Transverse colon (tissue), 4 donors: ENCODE measurements at regions not wholly inside any gene's neighbourhood (a gene's known extent, or its start where the extent isn't known, plus 50 kb on each side); places are given as distances from the start of the nearest gene placed in this dataset.

Source experiments
- DNase-seq: peaks from one replicate; pipeline ENCODE4 v3.0.0-alpha.2; 2019
- H3K27ac ChIP-seq, 4 donors: fragments of 200-600 bp; sonication (generic); 2 replicates each; pipeline ENCODE4 v1.5.1; 2016 to 2018; ENCODE audit warnings: inconsistent platforms in 4 of 4
- H3K27me3 ChIP-seq: fragments of 200-600 bp; sonication (generic); 2 replicates; pipeline ENCODE4 v1.5.1; 2017; ENCODE audit warnings: inconsistent platforms
- H3K36me3 ChIP-seq, 4 donors: fragments of 200-600 bp; sonication (generic); 2 replicates each; pipeline ENCODE4 v1.5.1; 2017 to 2019; ENCODE audit warnings: inconsistent platforms in 4 of 4
- H3K4me1 ChIP-seq, 4 donors: fragments of 200-600 bp; sonication (generic); 2 replicates each; pipeline ENCODE4 v1.5.1; 2017 to 2020; ENCODE audit warnings: inconsistent platforms in 4 of 4
- H3K4me3 ChIP-seq, 4 donors: fragments of 200-600 bp; sonication (generic); 1 replicate in 1 of 4; 2 replicates in 3 of 4; pipeline versions ENCODE4 v1.5.1 to v1.6.1; 2017 to 2019; ENCODE audit warnings: inconsistent platforms in 4 of 4
- H3K9me3 ChIP-seq, 2 donors: fragments of 200-600 bp; sonication (generic); 2 replicates each; pipeline ENCODE4 v1.5.1; 2017 to 2019; ENCODE audit warnings: inconsistent platforms in 2 of 2
- EP300 ChIP-seq: sonication (generic); formaldehyde crosslinking; IDR thresholded peaks from one replicate; pipeline ENCODE4 v1.6.1; 2017; ENCODE audit warnings: antibody characterized with exemption, low read depth
- POLR2A ChIP-seq: fragments of 450-650 bp; IDR thresholded peaks from one replicate; pipeline ENCODE4 v1.6.1; 2016; ENCODE audit warnings: antibody characterized with exemption, mild to moderate bottlenecking, moderate library complexity
- POLR2AphosphoS5 ChIP-seq, 3 donors: sonication (generic); formaldehyde crosslinking; IDR thresholded peaks; one replicate each; pipeline ENCODE4 v1.6.1; 2016; ENCODE audit warnings: antibody characterized with exemption in 3 of 3
- WGBS, 2 donors: methylation state at CpG; one replicate each; pipeline ENCODE4 v1.1.5; 2018; ENCODE audit warnings: low coverage in 1 of 2; 5-methylcytosine and 5-hydroxymethylcytosine counted together
- in situ Hi-C, 4 donors: fragments of 200-750 bp; cut with MboI; loops; one replicate each; pipeline versions ENCODE4 v1.15.0 to v1.15.1; 2017; ENCODE audit warnings: low sequenced_read_pairs in 3 of 4, low pct_ligation_motif_present in 1 of 4, low pct_unique_long_range_greater_than_20kb in 1 of 4
- intact Hi-C: fragments of 100-400 bp; cut with DNase I; formaldehyde crosslinking; loops from one replicate; pipeline ENCODE4 v1.15.1; 2023; ENCODE audit warnings: low total_unique reads
- TF ChIP-seq, protein P1 (sequence below), 5 experiments: fragments of 200-600 bp in 3 of 5; fragments of 450-650 bp in 2 of 5; sonication (generic) in 3 of 5; IDR thresholded peaks; 1 replicate in 2 of 5; 2 replicates in 3 of 5; pipeline ENCODE4 v1.5.1; 2016 to 2017; ENCODE audit warnings: antibody characterized with exemption in 5 of 5, inconsistent platforms in 3 of 5, mild to moderate bottlenecking in 2 of 5, moderate library complexity in 1 of 5

GRCh38 chr5:155087036-155087435 is 73.5 kb downstream of the KIF4B start:
- no peaks in the 10 kb centered on the region for H3K27me3 ChIP-seq
- 87% methylated on average over 4 of the region's 4 CpGs; no CpG with 5 or more reads in 1 of the 2 donors for WGBS, 2 donors
- H3K4me3 ChIP-seq: no peak overlapping the region
- DNase-seq: no peak
- no peaks in the 10 kb centered on the region for H3K36me3 ChIP-seq
- no peak overlapping the region for H3K27ac ChIP-seq
- intact Hi-C loops: no loop called here
- TF ChIP-seq EP300 (no peak), POLR2AphosphoS5 (IDR thresholded peaks at IDR 0.05) (no peak), POLR2A (no peak)
- TF ChIP-seq, protein P1, sequence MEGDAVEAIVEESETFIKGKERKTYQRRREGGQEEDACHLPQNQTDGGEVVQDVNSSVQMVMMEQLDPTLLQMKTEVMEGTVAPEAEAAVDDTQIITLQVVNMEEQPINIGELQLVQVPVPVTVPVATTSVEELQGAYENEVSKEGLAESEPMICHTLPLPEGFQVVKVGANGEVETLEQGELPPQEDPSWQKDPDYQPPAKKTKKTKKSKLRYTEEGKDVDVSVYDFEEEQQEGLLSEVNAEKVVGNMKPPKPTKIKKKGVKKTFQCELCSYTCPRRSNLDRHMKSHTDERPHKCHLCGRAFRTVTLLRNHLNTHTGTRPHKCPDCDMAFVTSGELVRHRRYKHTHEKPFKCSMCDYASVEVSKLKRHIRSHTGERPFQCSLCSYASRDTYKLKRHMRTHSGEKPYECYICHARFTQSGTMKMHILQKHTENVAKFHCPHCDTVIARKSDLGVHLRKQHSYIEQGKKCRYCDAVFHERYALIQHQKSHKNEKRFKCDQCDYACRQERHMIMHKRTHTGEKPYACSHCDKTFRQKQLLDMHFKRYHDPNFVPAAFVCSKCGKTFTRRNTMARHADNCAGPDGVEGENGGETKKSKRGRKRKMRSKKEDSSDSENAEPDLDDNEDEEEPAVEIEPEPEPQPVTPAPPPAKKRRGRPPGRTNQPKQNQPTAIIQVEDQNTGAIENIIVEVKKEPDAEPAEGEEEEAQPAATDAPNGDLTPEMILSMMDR (IDR thresholded peaks at IDR 0.05): no peak
- H3K4me1 ChIP-seq: peaks cover 0 to 2% (median 0%) of the 10 kb centered on the region in 4 donors
- in situ Hi-C loops: no loop called here
- no peaks in the 10 kb centered on the region for H3K9me3 ChIP-seq

DNA sequence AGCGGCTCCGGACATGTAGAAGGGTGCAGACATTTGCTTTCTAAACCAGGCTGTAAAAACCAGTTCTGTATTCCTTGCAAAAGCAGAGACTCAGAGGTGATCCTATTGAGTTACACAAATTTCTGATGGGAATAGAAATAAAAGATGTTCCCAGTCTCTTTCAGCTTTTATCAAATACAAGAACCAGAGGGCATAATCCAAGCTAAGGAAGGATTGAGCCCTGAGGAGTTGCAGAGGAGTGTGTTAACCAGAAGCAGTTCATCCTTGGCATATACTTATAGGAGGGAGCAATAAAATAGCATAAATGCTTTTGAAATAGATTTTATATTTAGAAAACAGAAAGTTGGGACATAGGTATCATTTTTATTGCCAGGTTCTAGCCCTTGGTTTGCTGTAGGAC is 75.3 kb downstream of the KIF4B start:
- no peaks in the 10 kb centered on the region for H3K36me3 ChIP-seq
- intact Hi-C loops (no loop called here), in situ Hi-C loops (no loop called here)
- H3K27ac ChIP-seq: no peak overlapping the region
- WGBS, 2 donors: 88 to 100% methylated on average over 2 of the region's 2 CpGs
- no peaks in the 10 kb centered on the region for H3K9me3 ChIP-seq
- no peaks in the 10 kb centered on the region for H3K27me3 ChIP-seq
- no peak overlapping the region for H3K4me3 ChIP-seq
- H3K4me1 ChIP-seq: peaks cover 0 to 2% (median 0%) of the 10 kb centered on the region in 4 donors
- TF ChIP-seq EP300: no peak
- TF ChIP-seq, protein P1 (IDR thresholded peaks at IDR 0.05): no peak
- no peak for TF ChIP-seq POLR2A
- TF ChIP-seq POLR2AphosphoS5 (IDR thresholded peaks at IDR 0.05): no peak
- DNase-seq: no peak

GRCh38 chr5:155089643-155090042 is 76.1 kb downstream of the KIF4B start:
- TF ChIP-seq POLR2A: no peak
- TF ChIP-seq, protein P1 (IDR thresholded peaks at IDR 0.05): no peak
- TF ChIP-seq POLR2AphosphoS5 (IDR thresholded peaks at IDR 0.05): no peak
- TF ChIP-seq EP300: no peak
- Histone ChIP-seq H3K36me3 (no peaks in the 10 kb centered on the region), H3K4me3 (no peak overlapping the region), H3K27ac (no peak overlapping the region), H3K27me3 (no peaks in the 10 kb centered on the region), H3K9me3 (no peaks in the 10 kb centered on the region), H3K4me1 (peaks cover 0 to 2% (median 0%) of the 10 kb centered on the region in 4 donors)
- in situ Hi-C loops (no loop called here), intact Hi-C loops (no loop called here)
- WGBS, 2 donors: 82 to 94% methylated on average over 1 of the region's 1 CpG
- no peak for DNase-seq

- Histone ChIP-seq H3K9me3 (no peaks in the 10 kb centered on the region), H3K4me1 (peaks cover 0 to 2% (median 0%) of the 10 kb centered on the region in 4 donors), H3K27me3 (no peaks in the 10 kb centered on the region), H3K36me3 (no peaks in the 10 kb centered on the region), H3K4me3 (no peak overlapping the region), H3K27ac (no peak overlapping the region)
- 49 to 50% methylated on average over 1 to 2 of the region's 2 CpGs for WGBS, 2 donors
- TF ChIP-seq POLR2A: no peak
- in situ Hi-C loops (no loop called here), intact Hi-C loops (no loop called here)
- no peak for DNase-seq
Measured at GRCh38 chr5:155091063-155091648, 77.6 kb downstream of the KIF4B start.
